Suprapubic skin (tissue), 4 donors: ENCODE measurements at regions not wholly inside any gene's neighbourhood (a gene's known extent, or its start where the extent isn't known, plus 50 kb on each side); places are given as distances from the start of the nearest gene placed in this dataset.
"Not testable (repeated sequence)": the region's sequence is repeated elsewhere in the genome, so short reads cannot be mapped to it uniquely, and the experiment has no call there.

ENCODE experiments used
- DNase-seq, 2 donors: peaks; one replicate each; pipeline ENCODE4 v3.0.0-alpha.2; 2019; ENCODE audit warnings: low spot score in 2 of 2
- H3K27ac ChIP-seq: fragments of 200-600 bp; sonication (generic); one replicate; pipeline ENCODE4 v1.5.1; 2019
- H3K27me3 ChIP-seq: fragments of 200-600 bp; sonication (generic); one replicate; pipeline ENCODE4 v1.5.1; 2019
- H3K36me3 ChIP-seq: fragments of 200-600 bp; sonication (generic); one replicate; pipeline ENCODE4 v1.5.1; 2019
- H3K4me1 ChIP-seq: fragments of 200-600 bp; sonication (generic); one replicate; pipeline ENCODE4 v1.5.1; 2019
- H3K4me3 ChIP-seq: fragments of 200-600 bp; sonication (generic); one replicate; pipeline ENCODE4 v1.5.1; 2019; ENCODE audit warnings: mild to moderate bottlenecking
- H3K9me3 ChIP-seq: fragments of 200-600 bp; sonication (generic); one replicate; pipeline ENCODE4 v1.5.1; 2019
- EP300 ChIP-seq: sonication (generic); formaldehyde crosslinking; IDR thresholded peaks from one replicate; pipeline ENCODE4 v1.6.1; 2017; ENCODE audit warnings: antibody characterized with exemption
- POLR2A ChIP-seq, 2 donors: fragments of 450-650 bp; IDR thresholded peaks; one replicate each; pipeline ENCODE4 v1.6.1; 2017; ENCODE audit warnings: antibody characterized with exemption in 2 of 2, mild to moderate bottlenecking in 2 of 2, moderate library complexity in 2 of 2
- POLR2AphosphoS5 ChIP-seq, 3 donors: sonication (generic); formaldehyde crosslinking; IDR thresholded peaks; one replicate each; pipeline ENCODE4 v1.6.1; 2017; ENCODE audit warnings: antibody characterized with exemption in 3 of 3
- whole genome bisulfite sequencing: methylation state at CpG from one replicate; pipeline ENCODE4 v1.1.5; 2018; 5-methylcytosine and 5-hydroxymethylcytosine counted together
- TF ChIP-seq, protein P1 (sequence below), 2 donors: fragments of 200-600 bp in 1 of 2; fragments of 450-650 bp in 1 of 2; sonication (generic) in 1 of 2; IDR thresholded peaks; one replicate each; pipeline ENCODE4 v1.5.1; 2016 to 2019; ENCODE audit warnings: antibody characterized with exemption in 2 of 2, mild to moderate bottlenecking in 1 of 2, moderate library complexity in 1 of 2

DNA sequence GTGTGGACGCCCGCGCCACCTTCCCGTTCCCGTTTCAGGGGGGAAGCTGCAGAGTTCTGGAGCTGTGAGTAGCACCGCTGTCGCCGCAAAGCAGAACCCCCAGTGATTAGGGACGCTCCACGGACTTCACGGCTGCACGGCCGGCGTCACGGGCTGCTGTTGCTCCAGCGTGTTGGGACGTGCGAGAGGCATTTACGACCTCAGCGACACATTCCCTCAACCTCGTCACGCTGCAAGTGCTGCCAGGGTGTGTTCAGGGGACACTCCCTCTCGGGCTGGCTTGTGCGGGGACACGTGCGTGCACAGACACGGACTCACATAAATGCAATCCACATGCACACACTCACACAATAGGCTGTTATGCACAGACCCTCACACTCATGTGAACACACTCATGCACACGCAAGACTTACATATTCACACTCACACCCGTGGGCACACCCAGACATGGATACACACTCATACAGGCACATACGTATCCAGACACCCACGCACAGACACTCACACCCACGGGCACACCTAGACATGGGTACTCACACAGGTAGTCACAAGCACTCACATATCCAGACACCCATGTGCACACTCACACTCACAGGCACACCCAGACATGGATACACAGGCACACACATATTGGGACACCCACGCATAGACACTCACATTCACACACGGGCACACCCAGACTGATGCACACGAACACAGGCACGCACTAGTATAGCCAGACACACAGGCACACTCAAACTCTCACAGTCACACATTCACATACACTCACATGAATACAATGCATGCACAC, 198.0 kb upstream of the ZNF469 start:
- H3K4me1 ChIP-seq, H3K36me3 ChIP-seq, H3K27ac ChIP-seq, H3K27me3 ChIP-seq, H3K9me3 ChIP-seq: not testable (repeated sequence)
- WGBS = 45% methylated on average over 7 of the region's 36 CpGs
- peak in 1 of 3 donors; percentile 65 for TF ChIP-seq POLR2AphosphoS5 (IDR thresholded peaks at IDR 0.05)
- H3K4me3 ChIP-seq = peak overlapping the region; percentile 5
- peak; percentile 65 to 84 for DNase-seq

DNA sequence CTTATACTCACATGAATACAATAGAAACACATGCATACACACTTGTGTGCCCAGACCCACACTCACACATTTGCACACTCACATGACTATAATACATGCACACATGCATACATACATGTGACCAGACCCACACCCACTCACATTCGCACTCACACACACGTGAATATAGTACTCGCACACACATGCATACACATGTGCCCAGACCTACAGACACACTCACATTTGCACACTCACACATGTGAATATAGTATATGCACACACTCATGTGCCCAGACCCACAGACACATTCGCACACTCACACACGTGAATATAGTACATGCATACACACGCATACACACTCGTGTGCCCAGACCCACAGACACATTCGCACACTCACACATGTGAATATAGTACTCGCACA, 197.4 kb upstream of the ZNF469 start:
- 94% methylated on average over 5 of the region's 9 CpGs for WGBS
- not testable (repeated sequence) for H3K27ac ChIP-seq, DNase-seq, H3K9me3 ChIP-seq, H3K36me3 ChIP-seq, H3K4me3 ChIP-seq, H3K4me1 ChIP-seq, H3K27me3 ChIP-seq

DNA sequence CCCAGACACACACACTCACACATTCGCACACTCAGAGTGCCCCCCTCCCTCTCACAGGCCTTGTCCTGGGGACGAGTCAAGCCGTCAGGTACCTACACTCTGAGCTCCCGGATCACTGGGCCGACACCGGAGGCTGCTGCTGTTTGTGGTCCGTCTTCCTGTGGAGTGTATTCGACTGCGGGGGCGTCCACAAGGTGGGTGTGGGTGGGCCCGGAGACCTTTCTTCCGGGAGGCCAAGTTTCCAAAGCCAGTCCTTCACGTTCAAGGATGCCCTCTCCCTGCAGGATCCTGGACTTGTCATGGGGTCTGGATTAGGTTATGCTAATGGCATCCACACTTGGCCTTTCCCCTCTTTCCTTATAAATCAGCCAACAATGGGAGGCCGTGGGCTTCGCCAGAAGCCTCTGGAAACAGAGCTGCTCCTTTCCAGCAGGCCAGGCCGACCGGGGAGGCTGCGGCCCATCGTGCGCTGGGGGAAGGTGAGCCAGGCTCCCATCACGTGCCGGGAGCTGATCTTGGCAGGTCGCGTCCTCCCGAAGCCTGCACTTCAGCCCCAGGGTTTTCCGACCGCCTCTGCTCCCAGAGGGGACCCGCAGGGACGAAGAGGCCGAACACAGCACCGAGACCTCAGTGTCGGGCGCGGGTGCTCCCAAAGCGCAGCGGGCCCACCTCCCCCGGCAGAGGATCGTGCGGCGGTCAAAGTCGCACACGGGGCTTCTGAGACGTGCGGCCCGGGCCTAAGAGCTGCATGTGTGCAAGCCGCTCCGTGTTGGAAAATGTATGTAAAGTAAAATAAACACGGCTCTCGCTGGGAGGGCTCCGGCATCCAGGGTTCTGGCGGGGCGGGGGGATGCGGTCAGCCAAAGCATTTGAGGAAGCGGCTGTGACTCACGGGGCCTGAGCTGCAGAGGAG, 196.5 kb upstream of the ZNF469 start:
- not testable (repeated sequence) for H3K4me3 ChIP-seq, H3K9me3 ChIP-seq, H3K27me3 ChIP-seq, H3K4me1 ChIP-seq, H3K36me3 ChIP-seq
- DNase-seq = peak in 1 of 2 donors; percentile 77
- H3K27ac ChIP-seq = peak overlapping the region; percentile 7
- whole genome bisulfite sequencing = 79% methylated on average over 14 of the region's 55 CpGs

DNA sequence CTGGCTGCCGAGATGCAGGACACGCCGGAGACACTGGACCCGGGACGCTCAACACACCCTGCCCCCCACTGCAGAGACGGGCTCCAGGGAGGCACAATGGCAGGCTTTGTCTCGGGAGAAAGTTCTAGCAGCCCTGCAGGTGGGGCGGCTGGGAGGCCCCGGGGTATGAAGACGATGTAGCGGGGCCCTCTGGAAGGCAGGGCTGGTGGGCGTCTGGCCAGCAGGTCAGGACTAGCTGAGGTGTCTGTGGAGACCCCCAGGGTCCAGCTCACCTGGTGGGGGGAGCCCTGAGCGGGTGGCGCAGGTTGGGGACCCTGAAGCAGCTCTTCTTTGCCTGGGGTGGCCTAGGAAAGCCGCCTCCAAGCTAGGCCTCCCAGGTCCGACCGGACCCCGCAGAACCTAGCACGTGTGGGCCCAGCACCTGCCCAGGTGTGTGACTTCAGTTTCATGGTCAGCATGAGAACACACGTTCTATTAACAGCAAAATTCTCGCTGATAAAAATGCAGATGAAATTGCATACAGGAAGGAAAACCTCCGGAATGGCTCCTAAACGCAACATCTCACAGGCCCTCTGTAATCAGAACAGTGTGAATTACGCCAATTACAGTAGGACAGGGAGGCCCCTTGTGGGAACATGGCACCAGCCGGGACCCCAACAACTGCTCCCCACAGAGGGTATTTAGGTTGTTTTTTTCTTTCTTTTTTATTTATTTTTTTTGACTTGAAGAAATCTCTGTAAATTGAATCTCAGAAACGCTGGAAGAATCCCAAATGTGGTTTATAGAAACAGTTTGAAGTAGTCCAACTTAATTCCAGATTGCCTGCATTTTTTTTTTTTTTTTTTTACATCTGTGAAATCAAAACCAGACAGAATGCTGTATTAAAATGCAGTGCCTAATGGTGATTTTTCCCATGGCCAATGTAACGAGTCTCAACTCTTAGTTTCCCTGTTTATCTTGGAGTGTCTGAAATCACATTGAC, 195.6 kb upstream of the ZNF469 start:
- H3K4me1 ChIP-seq = not testable (repeated sequence)
- WGBS = 71% methylated on average over 11 of the region's 27 CpGs

DNA sequence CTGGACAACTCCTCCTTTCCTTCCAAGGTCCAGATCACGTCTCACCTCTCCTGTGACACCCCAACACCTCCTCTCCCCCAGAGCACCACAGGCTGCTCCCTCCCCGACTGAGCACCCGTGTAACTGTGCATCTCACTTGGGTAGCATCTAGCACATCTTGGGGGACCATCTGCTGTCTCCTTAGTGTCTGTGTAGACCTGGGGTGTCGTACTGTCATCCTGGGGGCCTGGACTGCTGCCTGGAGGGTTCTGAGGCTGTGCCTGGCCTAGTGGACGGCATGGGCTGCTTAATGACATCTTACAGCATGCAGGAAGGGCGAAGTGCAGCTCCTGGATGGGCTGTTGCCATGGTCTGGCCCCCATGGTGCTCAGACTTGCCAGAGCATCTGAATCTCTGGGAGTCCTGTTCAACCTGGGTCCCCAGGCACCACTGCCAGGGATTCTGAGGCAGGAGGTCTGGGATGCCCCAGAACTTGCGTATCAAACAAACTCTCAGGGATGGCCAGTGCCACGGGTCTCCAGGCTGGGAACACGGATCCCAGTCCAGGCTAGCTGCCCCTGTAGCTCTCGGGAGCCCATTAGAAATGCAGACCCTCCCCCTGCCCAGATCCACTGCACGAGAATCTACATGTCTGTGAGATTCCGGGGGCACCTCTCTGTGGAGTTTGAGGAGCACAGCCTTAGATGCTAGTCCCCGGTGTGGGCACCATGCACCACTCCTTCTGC, 194.4 kb upstream of the ZNF469 start:
- DNase-seq = peak in 1 of 2 donors; percentile 56
- not testable (repeated sequence) for H3K4me3 ChIP-seq, H3K36me3 ChIP-seq, H3K4me1 ChIP-seq, H3K27ac ChIP-seq, H3K27me3 ChIP-seq, H3K9me3 ChIP-seq
- 70% methylated on average over 2 of the region's 13 CpGs for WGBS

More for the DNA sequence above, 195.6 kb upstream of the ZNF469 start:
- not testable (repeated sequence) for H3K9me3 ChIP-seq, H3K27ac ChIP-seq, H3K4me3 ChIP-seq, H3K36me3 ChIP-seq, H3K27me3 ChIP-seq
- peak in 1 of 2 donors; percentile 34 for DNase-seq

DNA sequence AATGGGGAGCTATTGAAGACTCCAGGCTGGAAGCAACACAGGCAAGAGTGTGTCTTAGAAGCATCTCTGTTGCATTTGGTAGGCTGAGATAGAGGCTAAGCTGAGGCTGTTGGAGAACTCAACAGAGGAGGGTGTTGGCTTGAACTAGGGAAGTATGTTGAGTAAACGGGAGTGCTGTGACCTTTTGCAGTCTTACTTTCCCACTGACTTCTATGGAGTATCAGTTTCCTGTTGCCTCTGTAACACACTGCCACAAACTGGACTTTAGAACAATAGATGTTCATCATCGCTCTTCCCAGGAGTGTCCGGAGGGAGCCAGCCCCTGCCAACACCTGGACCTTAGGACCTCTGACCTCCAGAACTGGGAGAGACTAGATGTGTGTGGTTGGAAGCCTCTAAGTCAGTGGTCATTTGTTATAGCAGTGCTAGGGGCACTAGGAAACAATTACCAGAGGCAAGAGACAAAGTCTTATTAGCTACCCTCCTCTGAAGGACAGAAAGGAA, 192.1 kb upstream of the ZNF469 start:
- H3K4me1 ChIP-seq = peaks cover 19% of the 10 kb centered on the region
- not testable (repeated sequence) for H3K4me3 ChIP-seq, H3K27me3 ChIP-seq, H3K27ac ChIP-seq, DNase-seq, H3K9me3 ChIP-seq, H3K36me3 ChIP-seq
- no CpG with 5 or more reads among the region's 3 CpGs for WGBS

DNA sequence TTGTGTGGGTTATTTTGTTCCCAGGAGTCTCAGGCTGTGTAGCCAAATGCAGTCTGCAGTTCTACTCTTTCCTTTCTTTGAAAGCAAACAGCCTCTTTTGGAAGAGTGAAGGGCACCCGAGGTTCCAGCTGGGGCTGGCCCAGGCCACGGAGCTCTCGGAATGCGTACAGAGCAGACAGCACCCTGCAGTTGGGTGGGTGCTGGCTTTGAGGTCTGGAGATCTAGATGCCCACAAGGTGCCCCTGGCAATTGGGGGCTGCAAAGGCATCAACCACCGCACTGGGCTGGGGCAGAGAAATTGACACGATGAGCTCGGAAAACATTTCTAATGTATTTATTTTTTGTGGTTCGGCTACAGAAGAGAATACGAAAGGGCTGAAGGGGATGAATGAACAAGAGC, 191.6 kb upstream of the ZNF469 start:
- DNase-seq = peak in 1 of 2 donors; percentile 56
- WGBS = 93% methylated on average over 8 of the region's 9 CpGs

DNA sequence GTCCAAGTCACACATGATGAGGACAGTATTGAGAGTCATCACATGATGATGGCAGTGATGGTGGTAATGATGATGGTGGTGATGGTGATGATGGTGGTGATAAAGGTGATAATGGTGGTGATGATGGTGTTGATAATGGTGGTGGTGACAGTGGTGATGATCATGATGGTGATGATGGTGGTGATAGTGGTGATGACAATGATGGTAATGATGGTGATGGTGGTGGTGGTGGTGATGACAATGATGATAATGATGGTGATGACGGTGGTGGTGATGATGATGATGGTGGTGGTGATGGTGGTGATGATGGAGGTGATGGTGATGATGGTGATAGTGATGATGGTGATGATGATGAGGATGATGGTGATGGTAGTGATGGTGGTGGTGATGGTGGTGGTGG, 190.2 kb upstream of the ZNF469 start:
- TF ChIP-seq POLR2A (IDR thresholded peaks at IDR 0.05) (no peak), EP300 (no peak), POLR2AphosphoS5 (IDR thresholded peaks at IDR 0.05) (no peak)
- TF ChIP-seq, protein P1, sequence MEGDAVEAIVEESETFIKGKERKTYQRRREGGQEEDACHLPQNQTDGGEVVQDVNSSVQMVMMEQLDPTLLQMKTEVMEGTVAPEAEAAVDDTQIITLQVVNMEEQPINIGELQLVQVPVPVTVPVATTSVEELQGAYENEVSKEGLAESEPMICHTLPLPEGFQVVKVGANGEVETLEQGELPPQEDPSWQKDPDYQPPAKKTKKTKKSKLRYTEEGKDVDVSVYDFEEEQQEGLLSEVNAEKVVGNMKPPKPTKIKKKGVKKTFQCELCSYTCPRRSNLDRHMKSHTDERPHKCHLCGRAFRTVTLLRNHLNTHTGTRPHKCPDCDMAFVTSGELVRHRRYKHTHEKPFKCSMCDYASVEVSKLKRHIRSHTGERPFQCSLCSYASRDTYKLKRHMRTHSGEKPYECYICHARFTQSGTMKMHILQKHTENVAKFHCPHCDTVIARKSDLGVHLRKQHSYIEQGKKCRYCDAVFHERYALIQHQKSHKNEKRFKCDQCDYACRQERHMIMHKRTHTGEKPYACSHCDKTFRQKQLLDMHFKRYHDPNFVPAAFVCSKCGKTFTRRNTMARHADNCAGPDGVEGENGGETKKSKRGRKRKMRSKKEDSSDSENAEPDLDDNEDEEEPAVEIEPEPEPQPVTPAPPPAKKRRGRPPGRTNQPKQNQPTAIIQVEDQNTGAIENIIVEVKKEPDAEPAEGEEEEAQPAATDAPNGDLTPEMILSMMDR (IDR thresholded peaks at IDR 0.05) = no peak
- H3K27me3 ChIP-seq = peaks cover 2% of the 10 kb centered on the region
- H3K36me3 ChIP-seq = no peaks in the 10 kb centered on the region
- WGBS = 78% methylated on average over 1 of the region's 1 CpG
- H3K27ac ChIP-seq = no peak overlapping the region
- H3K4me3 ChIP-seq = no peak overlapping the region
- H3K9me3 ChIP-seq = no peaks in the 10 kb centered on the region
- H3K4me1 ChIP-seq = peaks cover 12% of the 10 kb centered on the region
- no peak for DNase-seq

More for the DNA sequence above, 191.6 kb upstream of the ZNF469 start:
- H3K4me3 ChIP-seq, H3K27ac ChIP-seq, H3K36me3 ChIP-seq, H3K27me3 ChIP-seq, H3K9me3 ChIP-seq: not testable (repeated sequence)
- H3K4me1 ChIP-seq = peaks cover 16% of the 10 kb centered on the region
